GM18873 (cell line): ENCODE measurements at regions not wholly inside any gene's neighbourhood (a gene's known extent, or its start where the extent isn't known, plus 50 kb on each side); places are given as distances from the start of the nearest gene placed in this dataset.

Experiments
- ATAC-seq: cut with Tn5 transposase; IDR thresholded peaks from one replicate; pipeline ENCODE4 v1.9.1; 2021; ENCODE audit warnings: mild to moderate bottlenecking, moderate library complexity, moderate number of reproducible peaks; ENCODE audit not compliant: unreplicated experiment, low FRiP score

DNA sequence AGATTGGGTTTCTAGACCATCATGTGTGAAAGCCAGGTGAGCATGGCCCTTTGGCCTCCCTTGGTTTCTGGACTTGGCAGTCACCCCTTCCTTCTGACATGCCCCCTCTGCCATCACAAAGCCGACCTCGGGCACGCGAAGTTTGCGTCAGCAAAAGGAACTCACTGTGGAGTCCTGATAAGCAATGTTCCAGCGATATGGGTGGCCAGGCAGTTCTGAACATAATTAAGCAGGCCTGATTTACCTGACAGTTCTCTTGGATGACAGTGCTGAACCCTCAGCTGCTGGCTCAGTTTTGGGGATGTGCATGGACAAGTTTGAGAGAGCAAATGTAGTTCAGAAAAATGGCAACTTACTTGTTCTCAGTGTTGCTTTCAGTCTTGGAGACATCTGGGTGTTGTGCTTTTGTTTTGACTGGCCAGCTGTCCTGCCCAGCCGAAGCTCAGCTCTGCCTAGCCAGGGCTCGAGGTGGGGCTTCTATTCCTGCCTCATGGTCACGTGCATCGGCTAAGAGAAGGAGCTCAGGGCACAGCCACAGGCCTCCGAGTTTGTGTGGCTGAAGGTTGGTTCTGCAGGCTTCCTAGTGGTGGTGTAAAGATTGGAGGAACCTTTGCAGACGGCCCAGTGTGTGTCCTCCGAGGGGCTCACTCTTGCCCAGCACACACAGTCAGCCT is 78.3 kb downstream of the CLDN34 start:
- ATAC-seq: no peak

DNA sequence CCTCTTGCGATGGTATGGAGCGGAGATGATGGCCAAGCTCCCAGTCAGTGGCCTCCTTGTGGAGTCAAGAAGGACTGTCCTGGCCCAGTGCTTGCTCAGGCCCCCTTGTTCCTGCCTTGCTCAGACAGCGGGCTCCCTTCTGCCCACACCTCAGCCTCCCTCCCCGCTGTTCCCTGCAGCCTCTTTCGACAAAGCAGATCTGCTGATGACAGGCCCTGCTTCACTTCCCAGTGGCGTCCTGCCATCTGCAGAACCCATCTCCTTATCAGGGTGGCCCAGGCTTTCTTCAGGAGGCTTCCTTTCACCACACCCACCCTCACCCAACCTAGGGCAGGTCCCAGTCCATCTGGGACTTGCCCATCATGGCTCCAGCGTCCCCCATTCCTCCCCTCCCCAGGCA is 80.0 kb downstream of the CLDN34 start:
- ATAC-seq: no peak

DNA sequence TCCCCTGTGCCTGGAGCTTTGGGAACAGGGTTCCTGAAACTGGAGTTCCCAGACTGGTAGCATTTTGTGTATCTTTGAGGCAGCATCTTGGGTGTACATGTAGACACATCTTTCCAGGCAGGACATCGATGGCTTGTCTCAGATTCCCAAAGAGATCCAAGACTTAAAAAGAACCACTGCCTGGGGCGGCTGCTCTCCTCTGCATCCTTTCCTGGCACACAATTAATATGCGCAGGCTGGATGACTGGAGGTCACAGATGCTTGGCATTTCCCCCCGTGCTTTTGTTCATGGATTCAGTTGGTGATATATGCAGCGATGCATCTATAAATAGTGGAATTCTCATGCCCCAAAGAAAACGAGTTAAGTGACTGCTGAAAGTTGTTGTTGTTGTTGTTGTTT is 80.5 kb downstream of the CLDN34 start:
- ATAC-seq: no peak

DNA sequence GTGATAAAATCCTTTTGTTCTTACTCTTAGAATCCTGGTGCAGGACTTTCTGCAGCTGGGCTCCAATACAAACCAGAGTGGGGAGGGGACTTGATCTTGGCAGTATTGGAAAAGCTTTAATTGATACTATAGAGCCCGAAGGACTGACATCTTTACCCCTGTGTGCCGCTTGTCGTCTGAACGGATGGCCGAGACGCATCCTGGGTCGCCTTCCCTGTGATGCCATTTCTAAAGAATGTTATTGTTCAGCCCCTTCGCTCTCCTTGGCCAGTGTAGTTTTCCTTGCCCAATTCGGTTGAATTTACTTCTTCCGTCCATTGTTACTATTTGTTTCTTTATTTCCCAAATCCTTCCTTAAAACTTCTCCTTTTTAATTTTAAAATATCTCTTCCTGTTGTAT is 80.9 kb downstream of the CLDN34 start:
- no peak for ATAC-seq

DNA sequence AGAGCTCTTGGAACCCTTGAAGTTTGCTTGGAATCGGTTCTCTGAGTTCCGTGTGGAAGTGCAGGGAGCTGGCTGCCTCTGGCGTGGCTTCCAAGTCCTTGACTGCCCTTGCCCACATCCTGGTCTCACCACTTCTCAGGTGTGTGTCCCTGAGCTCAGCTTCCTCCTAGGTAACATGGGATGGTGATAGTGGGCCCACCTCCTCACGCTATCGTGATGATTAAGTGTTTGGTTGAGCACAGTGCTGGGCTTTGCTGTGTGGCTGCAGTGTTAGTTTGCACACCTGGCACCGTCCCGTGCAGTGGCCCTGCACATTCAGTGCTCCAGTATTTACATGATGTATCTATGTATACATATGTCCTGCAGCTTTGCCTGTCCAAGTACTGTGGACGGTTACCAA is 81.5 kb downstream of the CLDN34 start:
- ATAC-seq: no peak

DNA sequence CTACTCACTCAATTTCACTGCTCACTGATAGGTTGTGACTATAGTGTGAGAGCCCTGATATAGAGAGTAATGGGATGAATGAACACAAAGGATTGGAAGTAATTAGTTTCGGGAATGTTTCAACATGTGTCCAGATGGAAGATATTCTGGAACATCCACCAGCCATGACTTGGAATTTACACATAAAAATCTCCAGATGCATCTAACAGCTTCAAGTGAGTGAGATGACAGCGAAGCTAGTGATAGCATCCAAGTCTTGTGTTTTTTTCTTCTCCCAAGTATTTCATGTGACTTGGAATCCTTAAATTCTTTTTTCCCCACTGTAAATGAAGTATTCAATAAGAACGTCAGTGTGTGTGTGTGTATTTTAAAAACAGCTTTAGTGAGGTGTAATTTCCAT is 82.1 kb downstream of the CLDN34 start:
- no peak for ATAC-seq

DNA sequence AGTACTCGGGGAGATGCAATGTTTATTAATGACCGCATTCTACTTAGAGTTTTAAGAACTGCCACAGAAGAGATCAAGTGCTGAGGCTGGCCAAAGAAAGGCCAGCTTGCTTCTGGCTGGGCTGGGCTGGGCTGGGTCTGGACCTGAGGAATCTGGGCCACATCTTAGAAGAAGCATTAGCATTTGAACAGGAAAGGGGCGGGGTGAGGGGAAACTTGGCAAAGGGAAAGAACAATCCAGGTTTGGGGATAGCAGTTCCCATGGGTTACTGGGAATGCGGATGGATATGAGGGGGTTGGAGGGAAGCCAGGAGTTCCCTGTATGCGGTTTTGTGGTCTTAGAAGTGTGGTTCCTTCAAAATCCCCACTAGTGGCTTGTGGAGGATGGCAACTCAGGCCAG is 83.3 kb downstream of the CLDN34 start:
- no peak for ATAC-seq

DNA sequence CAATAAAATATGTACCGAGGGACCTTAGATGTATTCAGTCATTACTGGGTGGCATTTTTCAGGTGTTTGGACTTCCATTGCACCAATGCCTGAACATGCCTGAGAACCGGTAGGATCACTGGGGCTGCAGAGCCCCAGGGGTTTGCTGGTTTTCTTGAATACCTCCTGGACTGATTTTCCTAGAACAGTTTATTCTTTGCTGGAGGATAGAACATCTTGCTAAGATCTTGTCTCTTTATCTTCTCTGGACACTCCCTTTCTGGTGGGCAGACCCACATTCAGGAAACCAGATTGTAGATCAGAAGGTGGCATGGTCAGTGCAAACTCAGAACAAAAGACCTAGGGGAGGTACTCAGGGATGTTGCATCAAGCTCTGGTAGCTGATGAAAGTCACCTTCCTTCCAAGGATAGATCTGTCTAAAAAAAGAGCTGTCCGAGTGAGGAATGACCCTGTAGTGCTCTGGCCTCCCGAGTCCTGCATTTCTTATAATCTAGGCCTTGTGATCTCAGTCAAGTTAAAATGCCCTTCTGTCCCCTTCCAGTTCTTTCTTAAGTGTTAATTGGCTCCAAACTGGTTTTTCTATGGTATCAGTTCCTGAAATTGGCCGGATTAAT is 84.8 kb downstream of the CLDN34 start:
- no peak for ATAC-seq

DNA sequence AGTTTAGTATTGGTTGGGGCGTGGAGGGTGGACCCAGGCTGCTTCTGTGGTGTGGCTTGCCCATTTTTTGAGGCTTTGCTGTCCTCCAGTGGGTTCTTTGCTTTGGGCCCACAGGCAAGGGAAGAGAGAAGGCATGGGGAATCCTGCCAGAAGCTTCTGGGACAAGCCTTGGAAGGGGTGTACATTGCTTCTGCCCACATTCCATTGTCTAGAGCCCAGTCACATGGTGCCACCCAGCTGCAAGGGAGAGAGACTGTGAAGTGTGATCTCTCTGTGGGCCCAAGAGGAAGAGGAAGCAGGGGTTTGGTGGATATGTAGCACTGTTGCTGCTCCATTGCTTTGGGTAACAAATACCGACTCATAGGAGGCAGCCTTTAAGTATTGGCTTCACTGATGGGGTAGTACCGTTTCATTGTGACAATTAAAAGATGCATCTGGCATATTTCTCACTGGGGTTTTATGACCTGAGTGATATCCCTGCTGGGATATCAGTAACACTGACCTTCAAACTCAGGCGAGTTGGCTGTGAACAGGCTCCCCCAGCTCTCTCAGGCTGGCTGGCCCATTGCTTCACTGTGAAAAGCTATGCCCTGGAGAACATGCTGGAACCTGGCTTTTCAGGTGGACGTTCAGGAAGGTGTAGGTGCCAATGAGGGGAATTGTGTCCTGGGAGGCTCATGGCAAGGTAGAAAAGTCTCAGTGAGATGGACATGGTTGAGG is 85.9 kb downstream of the CLDN34 start:
- ATAC-seq: no peak

DNA sequence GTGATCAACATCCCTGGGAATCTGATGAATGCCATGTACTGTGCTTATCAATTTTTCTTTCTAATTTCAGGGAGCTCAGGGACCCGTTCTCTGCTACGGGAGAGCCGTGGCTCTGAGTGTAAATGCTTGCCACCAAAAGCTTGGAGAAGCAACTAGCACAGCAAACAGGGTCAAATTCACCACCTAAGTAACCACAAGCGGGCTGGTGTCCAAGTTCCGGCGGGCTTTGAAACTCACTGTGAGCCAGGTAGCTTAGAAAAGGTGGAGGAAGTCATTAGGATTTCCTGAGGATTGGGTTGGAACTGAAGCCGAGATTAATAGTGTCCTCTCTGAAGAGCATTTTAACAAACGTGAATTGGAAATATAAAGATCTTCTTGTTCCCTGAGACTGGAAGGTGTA is 87.2 kb downstream of the CLDN34 start:
- no peak for ATAC-seq

DNA sequence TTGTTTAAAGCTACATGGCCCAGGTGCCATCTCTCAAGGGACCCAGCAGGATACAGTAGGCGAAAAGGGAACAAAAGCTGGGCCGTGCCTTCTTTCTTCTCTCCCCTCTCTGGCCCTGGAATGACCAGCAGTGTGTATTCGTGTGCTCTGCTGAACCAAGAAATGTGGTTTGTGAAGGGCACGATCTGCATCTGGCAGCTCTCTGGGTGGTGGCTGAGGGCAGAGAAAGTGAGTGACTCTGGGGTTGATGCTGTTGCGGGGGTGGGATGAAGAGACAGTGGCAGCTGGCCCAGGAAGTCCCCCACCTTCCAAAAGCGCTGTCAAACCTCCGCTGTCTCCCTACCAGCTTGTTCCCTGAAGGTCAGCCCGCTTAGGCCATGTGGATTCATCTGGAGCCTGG is 88.3 kb downstream of the CLDN34 start:
- no peak for ATAC-seq

DNA sequence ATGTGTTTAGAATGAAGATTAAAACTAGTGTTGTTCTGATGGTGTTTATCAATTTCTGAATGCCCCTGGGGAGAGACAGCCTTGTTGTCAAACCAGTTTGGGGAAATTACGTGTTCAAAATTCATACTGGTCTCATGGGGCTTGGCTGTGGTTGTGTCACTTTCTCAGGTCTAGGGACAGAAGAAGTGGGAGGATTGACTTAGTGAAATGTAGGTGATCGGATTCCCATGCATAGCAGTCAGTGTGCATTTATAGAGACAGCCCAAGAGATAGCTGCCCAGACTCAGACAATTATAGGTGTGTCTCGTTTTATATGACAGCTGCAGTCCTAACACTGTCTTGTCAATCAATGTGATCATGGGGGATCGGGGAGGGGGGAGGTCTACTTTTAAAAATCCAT is 94.4 kb upstream of the CLCN4 start:
- ATAC-seq: no peak

DNA sequence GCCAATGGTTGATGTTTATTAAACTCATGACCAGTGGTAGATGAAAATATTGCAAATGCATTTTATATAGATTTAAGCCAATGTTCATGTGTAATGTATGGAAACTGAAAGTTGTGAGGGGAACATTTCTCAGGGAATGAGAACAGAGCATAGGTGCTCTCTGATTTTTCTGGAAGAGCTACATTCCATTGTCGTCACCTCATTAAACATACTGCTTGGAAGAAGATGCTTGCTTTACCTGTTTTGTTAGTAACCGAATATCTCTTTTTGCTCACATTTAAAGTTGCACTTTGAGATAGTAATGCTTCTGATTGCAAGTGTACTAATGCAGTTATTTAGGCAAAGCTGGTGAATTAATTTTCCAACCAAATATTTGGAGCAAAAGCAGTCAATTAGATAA is 93.8 kb upstream of the CLCN4 start:
- no peak for ATAC-seq

DNA sequence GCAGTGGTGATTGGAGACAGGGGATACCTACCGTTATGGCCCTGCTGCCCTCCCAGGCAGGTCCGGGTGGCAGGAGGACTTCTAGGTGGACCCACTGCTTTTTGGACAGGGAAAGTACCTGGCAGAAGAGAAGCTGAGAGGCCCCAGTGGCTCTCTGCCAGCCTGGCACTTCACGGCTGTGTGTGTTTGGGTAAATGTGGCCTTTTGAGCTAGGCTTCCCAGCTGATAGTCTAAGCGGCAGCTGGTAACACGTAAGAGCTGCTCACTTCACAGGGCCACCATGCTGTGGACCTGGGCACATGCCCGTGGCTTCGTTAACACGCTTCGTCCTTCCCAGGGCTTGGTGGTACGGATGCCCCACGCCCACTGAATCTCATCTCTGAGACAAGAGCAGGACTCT is 92.0 kb upstream of the CLCN4 start:
- no peak for ATAC-seq

DNA sequence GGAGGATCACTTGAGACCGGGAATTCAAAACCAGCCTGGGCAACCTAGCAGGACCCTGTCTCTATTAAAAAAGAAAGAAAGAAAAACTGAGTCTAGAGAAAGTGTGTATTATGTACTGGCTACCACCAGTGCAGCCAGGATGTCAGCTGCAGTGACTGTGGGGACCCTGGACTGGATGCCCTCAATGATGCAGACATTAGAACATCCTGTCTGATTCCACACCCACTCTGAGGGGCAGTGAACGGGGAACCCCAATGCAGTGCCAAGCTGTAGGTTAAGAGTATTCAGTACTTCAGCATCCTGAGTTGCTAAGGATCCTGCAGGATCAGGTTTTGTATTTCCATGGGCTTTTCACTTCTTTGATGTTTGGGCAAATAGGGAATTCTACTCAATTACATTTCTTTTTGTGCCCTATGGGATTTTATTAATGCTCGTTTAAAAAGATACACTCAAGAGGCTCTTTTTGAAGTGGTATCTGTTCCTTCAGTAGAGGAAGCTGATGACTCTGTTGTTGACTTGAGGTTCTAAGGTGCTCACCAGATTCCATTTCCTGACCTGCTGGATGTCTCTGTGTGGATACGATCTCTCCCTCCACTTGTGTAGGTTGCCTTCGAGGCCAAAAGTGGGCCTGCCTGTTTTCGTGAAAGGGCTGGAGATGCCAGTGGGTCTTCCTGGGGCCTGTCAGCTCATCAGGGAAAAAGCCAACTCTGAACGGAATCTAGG is 85.9 kb upstream of the CLCN4 start:
- ATAC-seq: no peak

DNA sequence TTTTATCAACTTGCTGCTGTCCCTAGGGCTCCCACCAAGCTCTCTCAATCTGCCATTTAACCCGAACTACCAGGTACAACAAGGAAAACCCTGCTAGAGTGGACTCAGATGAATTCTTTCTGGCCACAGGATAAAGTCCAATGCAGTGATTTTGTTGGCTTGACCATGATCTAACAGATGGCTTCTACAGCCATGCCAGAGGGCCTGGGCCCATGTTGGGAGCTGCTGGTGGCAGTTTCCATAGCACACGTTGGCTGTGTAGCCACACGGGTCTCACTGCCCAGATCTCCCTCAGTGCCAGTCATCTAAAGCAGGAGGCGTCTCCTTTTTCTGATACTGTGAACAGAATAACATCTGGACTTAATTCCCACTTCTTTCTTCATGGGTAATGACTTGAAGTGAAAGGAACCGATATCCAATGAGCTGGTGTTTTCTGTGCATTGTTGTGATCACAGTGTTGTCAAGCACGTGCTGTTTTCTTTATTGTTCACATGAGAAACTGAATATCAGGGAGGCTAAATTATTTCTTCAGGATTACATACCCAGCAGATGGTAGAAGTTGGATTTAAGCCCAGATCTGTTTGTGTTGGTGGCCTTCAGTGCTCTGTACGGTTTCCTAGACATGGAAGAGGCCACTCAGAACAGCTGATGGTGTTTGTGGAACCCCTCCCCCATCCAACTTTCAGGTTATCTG is 85.2 kb upstream of the CLCN4 start:
- no peak for ATAC-seq

DNA sequence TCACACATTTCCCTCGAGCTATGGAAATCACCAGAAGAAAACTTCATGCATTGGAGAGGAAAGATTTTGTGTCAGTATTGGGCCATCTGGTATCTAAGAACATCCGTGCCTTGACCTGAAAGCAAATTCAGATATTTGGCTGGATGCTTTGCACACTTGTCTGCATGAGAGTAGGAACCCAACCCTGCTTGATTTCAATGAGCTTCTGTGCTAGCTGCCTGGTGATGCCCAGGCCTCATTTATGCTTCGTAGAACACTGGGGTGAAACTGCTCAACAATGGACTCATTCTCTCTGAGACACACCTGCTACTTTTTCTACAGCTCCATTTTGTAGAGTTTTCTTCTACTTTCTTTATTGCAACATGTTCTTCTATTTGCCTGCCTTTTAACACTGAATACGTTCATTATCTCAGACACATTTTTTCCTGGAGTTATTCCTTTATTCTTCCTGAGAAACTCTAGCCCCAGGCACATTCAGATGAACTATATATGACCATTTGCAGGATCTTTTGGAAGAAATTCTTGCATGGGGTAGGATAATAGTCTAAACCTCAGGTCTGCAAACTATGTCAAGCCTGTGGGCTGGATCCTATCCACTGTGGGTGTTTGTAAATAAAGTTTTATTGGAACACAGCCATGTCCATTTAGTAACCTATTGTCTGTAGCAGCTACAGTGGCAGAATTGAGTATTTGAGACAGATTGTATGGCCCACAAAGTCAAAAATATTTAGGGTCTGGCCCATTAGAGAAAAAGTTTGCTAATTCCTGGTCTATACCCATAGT is 83.8 kb upstream of the CLCN4 start:
- no peak for ATAC-seq

DNA sequence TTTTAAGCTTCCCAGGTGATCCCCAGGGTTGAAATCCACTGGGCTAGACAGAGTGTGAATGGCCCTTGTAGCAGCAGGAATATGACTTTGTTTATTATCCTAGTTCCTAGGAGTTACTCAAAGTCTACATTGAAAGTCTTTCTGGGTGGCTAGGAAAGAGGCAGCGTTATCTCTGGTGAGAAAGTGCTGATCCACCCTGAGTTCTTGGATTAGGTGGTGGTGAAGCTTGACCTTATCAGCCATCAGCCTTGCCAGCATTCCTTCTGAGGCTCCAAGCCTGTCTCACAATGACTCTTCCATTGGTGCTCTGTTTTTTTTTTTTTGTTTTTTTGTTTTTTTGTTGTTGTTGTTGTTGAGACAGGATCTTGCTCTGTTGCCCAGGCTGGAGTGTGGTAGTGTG is 83.1 kb upstream of the CLCN4 start:
- ATAC-seq: no peak

DNA sequence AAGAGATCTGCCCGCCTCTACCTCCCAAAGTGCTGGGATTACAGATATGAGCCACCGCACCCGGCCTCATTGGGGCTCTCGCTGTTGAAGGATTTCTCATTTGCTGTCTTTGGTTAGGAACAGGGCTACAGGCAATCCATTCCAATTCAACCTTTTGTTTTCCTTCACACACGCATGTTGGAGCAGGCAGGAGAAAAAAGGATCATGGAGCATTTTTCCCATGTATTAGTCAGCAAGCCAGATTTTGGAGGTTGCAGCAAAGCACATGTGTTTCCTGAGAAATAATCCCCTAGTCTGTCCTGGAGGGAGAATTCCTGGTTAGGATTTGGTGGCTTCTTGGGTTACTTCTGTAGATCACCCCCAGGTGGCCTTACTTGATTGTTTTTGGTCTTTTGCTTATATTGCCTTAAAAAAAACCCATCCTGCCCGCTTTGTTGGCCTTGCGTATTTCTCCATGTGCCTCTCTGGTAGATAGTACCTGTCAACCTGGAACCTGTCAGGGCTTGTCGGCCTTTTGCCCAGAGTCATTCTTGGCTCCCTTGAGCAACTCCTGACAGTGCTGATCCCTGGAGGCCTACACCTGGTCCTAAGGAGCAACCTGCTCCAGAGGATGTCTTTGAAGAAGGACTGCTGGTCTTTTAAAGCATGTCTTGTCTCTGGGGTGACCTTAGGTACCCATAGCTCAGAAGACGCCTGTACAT is 82.4 kb upstream of the CLCN4 start:
- no peak for ATAC-seq
